ENCODE measurements at regions not wholly inside any gene's neighbourhood (a gene's known extent, or its start where the extent isn't known, plus 50 kb on each side); places are given as distances from the start of the nearest gene placed in this dataset.

DNA sequence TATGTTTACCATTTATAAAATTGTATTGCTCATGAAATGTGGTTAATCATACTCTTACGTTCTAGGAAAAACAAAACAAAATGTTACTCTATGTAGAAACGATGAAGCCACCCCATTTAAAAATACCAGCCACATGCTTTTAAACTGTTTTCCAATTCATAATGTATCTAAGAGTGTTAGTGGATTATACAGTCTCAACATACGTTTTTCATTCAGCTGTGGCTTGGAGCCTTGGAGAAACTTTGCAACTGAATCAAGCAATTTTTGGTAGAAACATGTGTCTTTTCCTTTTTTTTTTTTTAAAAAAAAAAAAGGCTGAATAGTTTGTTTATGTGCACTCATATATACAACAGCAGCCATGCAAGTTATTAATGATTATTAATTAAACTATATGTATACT, 378.0 kb upstream of the SEMA3D start:
- Histone ChIP-seq H3K9ac (ENCODE audit: insufficient read depth in 1 of 2, low read length in 2 of 2) (no peak overlapping the region), H3K4me1 (ENCODE audit: control insufficient read depth in 5 of 5, insufficient read depth in 5 of 5, low read length in 5 of 5) (peaks cover 0 to 24% (median 0%) of the 10 kb centered on the region in 5 donors), H3K27ac (ENCODE audit: low read depth in 1 of 2, low read length in 1 of 2) (no peak overlapping the region), H3K27me3 (ENCODE audit: control insufficient read depth in 3 of 3, insufficient read depth in 3 of 3, low read length in 2 of 3) (no peaks in the 10 kb centered on the region), H3K4me3 (no peak overlapping the region), H3K9me3 (ENCODE audit: control insufficient read depth in 4 of 4, insufficient read depth in 3 of 4, low read length in 3 of 4) (peaks cover 0 to 2% (median 0%) of the 10 kb centered on the region in 4 donors), H3K36me3 (ENCODE audit: control insufficient read depth in 4 of 4, insufficient read depth in 4 of 4, low read length in 4 of 4) (no peaks in the 10 kb centered on the region)
- ATAC-seq (ENCODE audit: insufficient read depth, low FRiP score), result no peak
- TF ChIP-seq, protein P1, sequence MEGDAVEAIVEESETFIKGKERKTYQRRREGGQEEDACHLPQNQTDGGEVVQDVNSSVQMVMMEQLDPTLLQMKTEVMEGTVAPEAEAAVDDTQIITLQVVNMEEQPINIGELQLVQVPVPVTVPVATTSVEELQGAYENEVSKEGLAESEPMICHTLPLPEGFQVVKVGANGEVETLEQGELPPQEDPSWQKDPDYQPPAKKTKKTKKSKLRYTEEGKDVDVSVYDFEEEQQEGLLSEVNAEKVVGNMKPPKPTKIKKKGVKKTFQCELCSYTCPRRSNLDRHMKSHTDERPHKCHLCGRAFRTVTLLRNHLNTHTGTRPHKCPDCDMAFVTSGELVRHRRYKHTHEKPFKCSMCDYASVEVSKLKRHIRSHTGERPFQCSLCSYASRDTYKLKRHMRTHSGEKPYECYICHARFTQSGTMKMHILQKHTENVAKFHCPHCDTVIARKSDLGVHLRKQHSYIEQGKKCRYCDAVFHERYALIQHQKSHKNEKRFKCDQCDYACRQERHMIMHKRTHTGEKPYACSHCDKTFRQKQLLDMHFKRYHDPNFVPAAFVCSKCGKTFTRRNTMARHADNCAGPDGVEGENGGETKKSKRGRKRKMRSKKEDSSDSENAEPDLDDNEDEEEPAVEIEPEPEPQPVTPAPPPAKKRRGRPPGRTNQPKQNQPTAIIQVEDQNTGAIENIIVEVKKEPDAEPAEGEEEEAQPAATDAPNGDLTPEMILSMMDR (IDR thresholded peaks at IDR 0.05; ENCODE audit: control extremely low read depth, extremely low read depth), result no peak
- peak in 2 of 3 donors; percentile 52 to 56 for DNase-seq
- WGBS, 2 donors, result 63 to 80% methylated on average over 3 of the region's 3 CpGs

GRCh38 chr7:85561706-85562105, 374.9 kb upstream of the SEMA3D start:
- Histone ChIP-seq H3K36me3 (ENCODE audit: control insufficient read depth in 4 of 4, insufficient read depth in 4 of 4, low read length in 4 of 4) (no peaks in the 10 kb centered on the region), H3K27ac (ENCODE audit: low read depth in 1 of 2, low read length in 1 of 2) (no peak overlapping the region), H3K4me3 (no peak overlapping the region), H3K9ac (ENCODE audit: insufficient read depth in 1 of 2, low read length in 2 of 2) (no peak overlapping the region), H3K9me3 (ENCODE audit: control insufficient read depth in 4 of 4, insufficient read depth in 3 of 4, low read length in 3 of 4) (peaks cover 0 to 2% (median 0%) of the 10 kb centered on the region in 4 donors), H3K4me1 (ENCODE audit: control insufficient read depth in 5 of 5, insufficient read depth in 5 of 5, low read length in 5 of 5) (peaks cover 0 to 18% (median 0%) of the 10 kb centered on the region in 5 donors), H3K27me3 (ENCODE audit: control insufficient read depth in 3 of 3, insufficient read depth in 3 of 3, low read length in 2 of 3) (no peaks in the 10 kb centered on the region)
- TF ChIP-seq, protein P1 (IDR thresholded peaks at IDR 0.05; ENCODE audit: control extremely low read depth, extremely low read depth), result no peak
- no peak for ATAC-seq (ENCODE audit: insufficient read depth, low FRiP score)
- peak in 1 of 3 donors; percentile 10 for DNase-seq

GRCh38 chr7:85554236-85555178, 367.7 kb upstream of the SEMA3D start:
- Histone ChIP-seq H3K9ac (ENCODE audit: insufficient read depth in 1 of 2, low read length in 2 of 2) (no peak overlapping the region), H3K9me3 (ENCODE audit: control insufficient read depth in 4 of 4, insufficient read depth in 3 of 4, low read length in 3 of 4) (no peaks in the 10 kb centered on the region), H3K36me3 (ENCODE audit: control insufficient read depth in 4 of 4, insufficient read depth in 4 of 4, low read length in 4 of 4) (no peaks in the 10 kb centered on the region), H3K4me3 (no peak overlapping the region), H3K4me1 (ENCODE audit: control insufficient read depth in 5 of 5, insufficient read depth in 5 of 5, low read length in 5 of 5) (peaks cover 0 to 12% (median 3%) of the 10 kb centered on the region in 5 donors), H3K27ac (ENCODE audit: low read depth in 1 of 2, low read length in 1 of 2) (no peak overlapping the region), H3K27me3 (ENCODE audit: control insufficient read depth in 3 of 3, insufficient read depth in 3 of 3, low read length in 2 of 3) (no peaks in the 10 kb centered on the region)
- peak; percentile 54 to 93 (median 88) for DNase-seq
- TF ChIP-seq, protein P1 (IDR thresholded peaks at IDR 0.05; ENCODE audit: control extremely low read depth, extremely low read depth), result peak; percentile 20
- ATAC-seq (ENCODE audit: insufficient read depth, low FRiP score), result peak; percentile 84
- whole genome bisulfite sequencing, 2 donors, result 64 to 65% methylated on average over 5 of the region's 5 CpGs
